Transverse colon (tissue), 4 donors: ENCODE measurements at regions not wholly inside any gene's neighbourhood (a gene's known extent, or its start where the extent isn't known, plus 50 kb on each side); places are given as distances from the start of the nearest gene placed in this dataset.

Experiments
- POLR2A ChIP-seq: fragments of 450-650 bp; IDR thresholded peaks from one replicate; pipeline ENCODE4 v1.6.1; 2016; ENCODE audit warnings: antibody characterized with exemption, mild to moderate bottlenecking, moderate library complexity
- POLR2AphosphoS5 ChIP-seq, 3 donors: sonication (generic); formaldehyde crosslinking; IDR thresholded peaks; one replicate each; pipeline ENCODE4 v1.6.1; 2016; ENCODE audit warnings: antibody characterized with exemption in 3 of 3
- TF ChIP-seq, protein P1 (sequence below), 5 experiments: fragments of 200-600 bp in 3 of 5; fragments of 450-650 bp in 2 of 5; sonication (generic) in 3 of 5; IDR thresholded peaks; 1 replicate in 2 of 5; 2 replicates in 3 of 5; pipeline ENCODE4 v1.5.1; 2016 to 2017; ENCODE audit warnings: antibody characterized with exemption in 5 of 5, inconsistent platforms in 3 of 5, mild to moderate bottlenecking in 2 of 5, moderate library complexity in 1 of 5

DNA sequence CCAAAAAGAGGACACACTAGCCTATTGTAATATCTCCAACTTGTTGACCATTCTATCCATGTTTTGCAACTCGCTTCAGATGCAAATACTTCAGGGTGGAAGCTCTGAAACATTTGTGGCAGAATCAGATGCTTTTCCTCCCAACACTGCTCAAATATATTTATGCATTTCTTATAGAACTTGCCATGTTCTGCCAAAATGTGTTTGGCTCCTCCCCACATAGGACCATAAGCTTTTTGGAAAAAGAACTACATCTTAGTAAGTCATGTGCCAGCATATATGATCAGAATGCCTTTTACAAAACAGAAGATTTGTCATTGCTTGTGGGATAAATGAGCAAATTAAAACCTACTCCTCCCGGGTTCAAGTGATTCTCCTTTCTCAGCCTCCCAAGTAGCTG, 484.5 kb downstream of the TNS3 start:
- TF ChIP-seq POLR2A (no peak), POLR2AphosphoS5 (IDR thresholded peaks at IDR 0.05) (no peak)
- TF ChIP-seq, protein P1, sequence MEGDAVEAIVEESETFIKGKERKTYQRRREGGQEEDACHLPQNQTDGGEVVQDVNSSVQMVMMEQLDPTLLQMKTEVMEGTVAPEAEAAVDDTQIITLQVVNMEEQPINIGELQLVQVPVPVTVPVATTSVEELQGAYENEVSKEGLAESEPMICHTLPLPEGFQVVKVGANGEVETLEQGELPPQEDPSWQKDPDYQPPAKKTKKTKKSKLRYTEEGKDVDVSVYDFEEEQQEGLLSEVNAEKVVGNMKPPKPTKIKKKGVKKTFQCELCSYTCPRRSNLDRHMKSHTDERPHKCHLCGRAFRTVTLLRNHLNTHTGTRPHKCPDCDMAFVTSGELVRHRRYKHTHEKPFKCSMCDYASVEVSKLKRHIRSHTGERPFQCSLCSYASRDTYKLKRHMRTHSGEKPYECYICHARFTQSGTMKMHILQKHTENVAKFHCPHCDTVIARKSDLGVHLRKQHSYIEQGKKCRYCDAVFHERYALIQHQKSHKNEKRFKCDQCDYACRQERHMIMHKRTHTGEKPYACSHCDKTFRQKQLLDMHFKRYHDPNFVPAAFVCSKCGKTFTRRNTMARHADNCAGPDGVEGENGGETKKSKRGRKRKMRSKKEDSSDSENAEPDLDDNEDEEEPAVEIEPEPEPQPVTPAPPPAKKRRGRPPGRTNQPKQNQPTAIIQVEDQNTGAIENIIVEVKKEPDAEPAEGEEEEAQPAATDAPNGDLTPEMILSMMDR (IDR thresholded peaks at IDR 0.05) = no peak
